ENCODE measurements at regions not wholly inside any gene's neighbourhood (a gene's known extent, or its start where the extent isn't known, plus 50 kb on each side); places are given as distances from the start of the nearest gene placed in this dataset.

DNA sequence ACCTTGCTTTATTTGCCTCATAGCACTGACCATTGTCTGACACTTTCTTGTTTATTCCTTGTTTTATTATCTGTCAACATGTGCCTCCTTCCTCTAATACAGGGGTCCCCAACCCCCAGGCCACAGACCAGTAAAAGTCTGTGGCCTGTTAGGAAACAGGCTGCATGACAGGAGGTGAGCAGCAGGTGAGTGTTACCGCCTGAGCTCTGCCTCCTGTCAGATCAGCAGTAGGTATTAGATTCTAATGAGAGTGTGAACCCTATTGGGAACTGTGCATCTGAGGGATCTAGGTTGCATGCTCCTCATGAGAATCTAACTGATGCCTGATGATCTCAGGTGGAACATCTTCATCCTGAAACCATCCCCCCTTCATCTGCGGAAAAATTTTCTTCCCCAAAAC is 228.0 kb downstream of the HINT1 start:
- Histone ChIP-seq H3K4me3 (no peak overlapping the region), H4K20me1 (ENCODE audit: insufficient read depth) (no peaks in the 10 kb centered on the region), H3K9me3 (ENCODE audit: insufficient read depth, low read depth) (no peaks in the 10 kb centered on the region), H3K36me3 (ENCODE audit: low read depth) (no peaks in the 10 kb centered on the region), H3K79me2 (ENCODE audit: low read depth) (no peaks in the 10 kb centered on the region), H3K27ac (no peak overlapping the region), H3K9me2 (ENCODE audit: insufficient read depth) (no peaks in the 10 kb centered on the region; the same call in 1 of the 2 replicates), H3K4me2 (no peak overlapping the region), H3K4me1 (replicated peaks; ENCODE audit: insufficient read depth) (no peaks in the 10 kb centered on the region), H3K27me3 (ENCODE audit: insufficient read depth, low read depth) (no peaks in the 10 kb centered on the region), H2AFZ (no peak overlapping the region), H3F3A (ENCODE audit: insufficient read depth, low read depth) (no peaks in the 10 kb centered on the region)
- intact Hi-C loops (cut with micrococcal nuclease; ENCODE audit: unreplicated experiment) = no loop called here
- BruUV-seq (replicated peaks) = no TSS peak
- TF ChIP-seq, protein P1, sequence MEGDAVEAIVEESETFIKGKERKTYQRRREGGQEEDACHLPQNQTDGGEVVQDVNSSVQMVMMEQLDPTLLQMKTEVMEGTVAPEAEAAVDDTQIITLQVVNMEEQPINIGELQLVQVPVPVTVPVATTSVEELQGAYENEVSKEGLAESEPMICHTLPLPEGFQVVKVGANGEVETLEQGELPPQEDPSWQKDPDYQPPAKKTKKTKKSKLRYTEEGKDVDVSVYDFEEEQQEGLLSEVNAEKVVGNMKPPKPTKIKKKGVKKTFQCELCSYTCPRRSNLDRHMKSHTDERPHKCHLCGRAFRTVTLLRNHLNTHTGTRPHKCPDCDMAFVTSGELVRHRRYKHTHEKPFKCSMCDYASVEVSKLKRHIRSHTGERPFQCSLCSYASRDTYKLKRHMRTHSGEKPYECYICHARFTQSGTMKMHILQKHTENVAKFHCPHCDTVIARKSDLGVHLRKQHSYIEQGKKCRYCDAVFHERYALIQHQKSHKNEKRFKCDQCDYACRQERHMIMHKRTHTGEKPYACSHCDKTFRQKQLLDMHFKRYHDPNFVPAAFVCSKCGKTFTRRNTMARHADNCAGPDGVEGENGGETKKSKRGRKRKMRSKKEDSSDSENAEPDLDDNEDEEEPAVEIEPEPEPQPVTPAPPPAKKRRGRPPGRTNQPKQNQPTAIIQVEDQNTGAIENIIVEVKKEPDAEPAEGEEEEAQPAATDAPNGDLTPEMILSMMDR (conservative IDR thresholded peaks at IDR 0.05) = no peak
- TF ChIP-seq EZH2 (IDR thresholded peaks at IDR 0.05; ENCODE audit: low read depth) = no peak
- no peak for DNase-seq
- POLR2A ChIA-PET (ENCODE audit: unreplicated experiment) = no interaction called here
- CTCF ChIA-PET = no interaction called here

DNA sequence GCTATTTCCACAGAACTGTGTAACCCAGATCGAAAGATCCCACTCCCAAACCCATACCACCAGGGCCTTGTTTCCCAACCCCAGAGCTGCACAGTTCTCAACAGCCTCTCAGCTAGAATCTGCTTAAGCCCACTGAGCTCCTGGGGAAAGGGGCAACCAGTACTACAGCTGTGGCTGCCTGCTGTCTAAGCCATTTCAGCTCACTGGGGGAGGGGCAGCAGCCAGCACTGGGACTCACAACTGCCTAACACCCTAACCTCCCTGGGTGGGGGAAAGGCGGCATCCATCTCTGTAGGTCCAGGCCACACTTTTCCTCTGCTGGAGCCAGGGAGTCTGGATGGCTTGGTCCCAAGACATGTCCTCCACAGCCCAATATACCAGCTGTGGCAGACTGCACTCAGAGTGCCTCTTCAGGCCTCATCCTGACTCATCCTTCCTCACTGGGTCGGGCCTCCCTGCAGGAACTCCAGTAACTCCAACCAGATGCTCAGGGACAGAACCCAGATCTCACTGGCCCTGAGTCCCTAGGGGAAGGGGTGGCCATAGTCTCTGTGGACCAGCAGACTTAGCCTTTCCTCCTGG is 241.4 kb downstream of the HINT1 start:
- ChIA-PET POLR2A (ENCODE audit: unreplicated experiment) (no interaction called here), CTCF (no interaction called here)
- no peak overlapping the region for H3K4me2 ChIP-seq
- no peak overlapping the region for H3K4me3 ChIP-seq
- no peak overlapping the region for H2AFZ ChIP-seq
- H4K20me1 ChIP-seq (ENCODE audit: insufficient read depth) = no peaks in the 10 kb centered on the region
- intact Hi-C loops (cut with micrococcal nuclease; ENCODE audit: unreplicated experiment) = no loop called here
- no TSS peak for BruUV-seq (replicated peaks)
- no peak for TF ChIP-seq EZH2 (IDR thresholded peaks at IDR 0.05; ENCODE audit: low read depth)
- TF ChIP-seq, protein P1 (conservative IDR thresholded peaks at IDR 0.05) = no peak
- no peaks in the 10 kb centered on the region for H3K9me2 ChIP-seq (ENCODE audit: insufficient read depth)
- H3K79me2 ChIP-seq (ENCODE audit: low read depth) = no peaks in the 10 kb centered on the region
- no peak for DNase-seq
- H3K27ac ChIP-seq = no peak overlapping the region
- H3K4me1 ChIP-seq (replicated peaks; ENCODE audit: insufficient read depth) = no peaks in the 10 kb centered on the region
- no peaks in the 10 kb centered on the region for H3K9me3 ChIP-seq (ENCODE audit: insufficient read depth, low read depth)
- H3K27me3 ChIP-seq (ENCODE audit: insufficient read depth, low read depth) = no peaks in the 10 kb centered on the region
- H3F3A ChIP-seq (ENCODE audit: insufficient read depth, low read depth) = no peaks in the 10 kb centered on the region
- no peaks in the 10 kb centered on the region for H3K36me3 ChIP-seq (ENCODE audit: low read depth)

DNA sequence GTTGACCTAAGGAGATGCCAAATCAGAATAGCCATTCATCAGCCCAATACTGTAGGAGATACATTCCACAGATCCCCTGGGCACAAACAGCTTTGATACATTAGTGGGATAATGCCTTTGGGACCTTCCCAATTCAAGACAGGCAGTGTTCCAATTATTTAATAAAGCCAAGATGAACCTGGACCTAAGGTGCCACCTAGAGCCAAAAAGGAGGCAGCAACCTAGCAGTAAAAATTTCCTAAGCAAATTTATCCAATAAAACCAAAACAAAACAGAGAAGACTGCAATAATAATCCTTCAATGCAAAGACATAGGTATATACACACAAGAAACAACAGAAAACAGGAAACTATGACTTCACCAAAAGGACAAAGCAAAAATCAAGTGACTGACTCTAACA is 253.0 kb downstream of the HINT1 start:
- Histone ChIP-seq H3K4me2 (no peak overlapping the region), H3K36me3 (ENCODE audit: low read depth) (no peaks in the 10 kb centered on the region), H3K9me2 (ENCODE audit: insufficient read depth) (no peaks in the 10 kb centered on the region), H2AFZ (no peak overlapping the region), H3K79me2 (ENCODE audit: low read depth) (no peaks in the 10 kb centered on the region), H3K27me3 (ENCODE audit: insufficient read depth, low read depth) (no peaks in the 10 kb centered on the region), H3F3A (ENCODE audit: insufficient read depth, low read depth) (no peaks in the 10 kb centered on the region), H4K20me1 (ENCODE audit: insufficient read depth) (no peaks in the 10 kb centered on the region), H3K27ac (no peak overlapping the region), H3K4me3 (no peak overlapping the region), H3K4me1 (replicated peaks; ENCODE audit: insufficient read depth) (no peaks in the 10 kb centered on the region), H3K9me3 (ENCODE audit: insufficient read depth, low read depth) (no peaks in the 10 kb centered on the region)
- BruUV-seq (replicated peaks) = no TSS peak
- ChIA-PET POLR2A (ENCODE audit: unreplicated experiment) (no interaction called here), CTCF (no interaction called here)
- TF ChIP-seq EZH2 (IDR thresholded peaks at IDR 0.05; ENCODE audit: low read depth) = no peak
- TF ChIP-seq, protein P1 (conservative IDR thresholded peaks at IDR 0.05) = peak; percentile 56
- DNase-seq = no peak
- intact Hi-C loops (cut with micrococcal nuclease; ENCODE audit: unreplicated experiment) = loop anchor here (2.0 to 5.0 kb wide), 3 partner anchors 803 to 1140 kb away; partner anchors contain the start of gene CHSY3
